ENCODE measurements at regions not wholly inside any gene's neighbourhood (a gene's known extent, or its start where the extent isn't known, plus 50 kb on each side); places are given as distances from the start of the nearest gene placed in this dataset.

DNA sequence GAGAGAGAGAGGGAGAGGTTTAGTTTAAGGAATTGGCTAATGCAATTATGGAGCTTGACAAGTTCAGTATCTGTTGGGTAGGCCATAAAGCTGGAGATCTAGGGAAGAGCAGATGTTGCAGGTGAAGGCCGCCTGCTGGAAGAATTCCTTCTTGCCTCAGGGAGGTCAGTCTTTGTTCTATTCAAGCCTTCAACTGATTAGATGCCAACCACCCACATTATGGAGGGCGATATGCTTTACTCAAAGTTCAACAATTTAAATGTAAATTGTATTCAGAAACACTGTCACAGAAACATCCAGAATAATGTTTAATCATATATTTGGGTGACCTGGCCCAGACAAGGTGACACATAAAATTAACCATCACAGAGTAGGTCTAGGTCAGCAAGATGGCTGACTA is 51.7 kb upstream of the SSBP2 start:
- Mint-ChIP-seq H3K27me3 (ENCODE audit: unreplicated experiment) (no peaks in the 10 kb centered on the region), H3K27ac (ENCODE audit: unreplicated experiment) (no peak overlapping the region), H3K4me3 (ENCODE audit: unreplicated experiment) (no peak overlapping the region), H3K4me1 (ENCODE audit: unreplicated experiment) (peaks cover 26% of the 10 kb centered on the region), H3K9me3 (ENCODE audit: unreplicated experiment) (peaks cover 20% of the 10 kb centered on the region), H3K36me3 (ENCODE audit: unreplicated experiment) (peaks cover 9% of the 10 kb centered on the region)
- DNase-seq (ENCODE audit: extremely low spot score, unreplicated experiment) = no peak
- TF ChIP-seq, protein P1, sequence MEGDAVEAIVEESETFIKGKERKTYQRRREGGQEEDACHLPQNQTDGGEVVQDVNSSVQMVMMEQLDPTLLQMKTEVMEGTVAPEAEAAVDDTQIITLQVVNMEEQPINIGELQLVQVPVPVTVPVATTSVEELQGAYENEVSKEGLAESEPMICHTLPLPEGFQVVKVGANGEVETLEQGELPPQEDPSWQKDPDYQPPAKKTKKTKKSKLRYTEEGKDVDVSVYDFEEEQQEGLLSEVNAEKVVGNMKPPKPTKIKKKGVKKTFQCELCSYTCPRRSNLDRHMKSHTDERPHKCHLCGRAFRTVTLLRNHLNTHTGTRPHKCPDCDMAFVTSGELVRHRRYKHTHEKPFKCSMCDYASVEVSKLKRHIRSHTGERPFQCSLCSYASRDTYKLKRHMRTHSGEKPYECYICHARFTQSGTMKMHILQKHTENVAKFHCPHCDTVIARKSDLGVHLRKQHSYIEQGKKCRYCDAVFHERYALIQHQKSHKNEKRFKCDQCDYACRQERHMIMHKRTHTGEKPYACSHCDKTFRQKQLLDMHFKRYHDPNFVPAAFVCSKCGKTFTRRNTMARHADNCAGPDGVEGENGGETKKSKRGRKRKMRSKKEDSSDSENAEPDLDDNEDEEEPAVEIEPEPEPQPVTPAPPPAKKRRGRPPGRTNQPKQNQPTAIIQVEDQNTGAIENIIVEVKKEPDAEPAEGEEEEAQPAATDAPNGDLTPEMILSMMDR (IDR thresholded peaks at IDR 0.05) = no peak

DNA sequence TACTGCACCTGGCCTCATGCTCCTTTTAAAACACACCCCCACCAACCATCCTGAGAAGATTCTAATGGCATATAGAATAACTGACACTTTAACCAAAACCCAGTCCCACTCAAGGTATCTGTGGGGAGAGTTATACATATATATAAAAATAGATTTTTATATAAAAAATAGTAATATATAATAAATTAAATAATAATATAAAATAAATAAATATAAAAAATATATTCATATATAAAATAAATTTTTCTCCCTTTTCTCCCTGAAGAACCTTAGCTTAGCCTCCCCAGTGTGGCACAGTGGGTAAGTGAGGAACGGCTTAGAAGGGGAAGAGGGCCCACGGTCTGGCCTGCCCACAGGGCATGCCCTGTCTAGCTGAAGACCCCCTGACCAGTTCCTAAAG is 51.1 kb upstream of the SSBP2 start:
- peaks cover 26% of the 10 kb centered on the region for H3K4me1 Mint-ChIP-seq (ENCODE audit: unreplicated experiment)
- peaks cover 16% of the 10 kb centered on the region for H3K9me3 Mint-ChIP-seq (ENCODE audit: unreplicated experiment)
- TF ChIP-seq, protein P1 (IDR thresholded peaks at IDR 0.05) = no peak
- no peaks in the 10 kb centered on the region for H3K27me3 Mint-ChIP-seq (ENCODE audit: unreplicated experiment)
- H3K36me3 Mint-ChIP-seq (ENCODE audit: unreplicated experiment) = peaks cover 7% of the 10 kb centered on the region
- H3K27ac Mint-ChIP-seq (ENCODE audit: unreplicated experiment) = no peak overlapping the region
- DNase-seq (ENCODE audit: extremely low spot score, unreplicated experiment) = no peak
- no peak overlapping the region for H3K4me3 Mint-ChIP-seq (ENCODE audit: unreplicated experiment)

DNA sequence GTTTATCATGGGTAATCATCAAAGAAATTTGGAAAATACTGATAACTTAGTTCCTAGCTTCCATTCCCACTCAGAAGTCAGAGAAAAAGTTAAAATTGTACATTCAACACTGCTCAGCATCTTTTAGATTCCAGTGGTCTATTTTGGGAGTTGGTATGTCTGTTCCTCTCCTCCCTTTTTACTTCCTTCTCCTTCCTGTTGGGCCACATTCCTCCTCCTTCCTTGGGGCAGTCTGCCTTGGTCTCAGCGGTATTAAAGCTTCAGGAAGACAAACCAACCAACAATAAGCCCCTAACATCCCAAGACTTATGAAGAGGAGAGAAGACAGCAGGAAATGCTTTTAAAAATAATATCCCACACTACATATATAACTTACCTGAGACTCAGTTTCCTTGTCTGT is 49.9 kb upstream of the SSBP2 start:
- peaks cover 4% of the 10 kb centered on the region for H3K9me3 Mint-ChIP-seq (ENCODE audit: unreplicated experiment)
- no peak for DNase-seq (ENCODE audit: extremely low spot score, unreplicated experiment)
- peaks cover 26% of the 10 kb centered on the region for H3K4me1 Mint-ChIP-seq (ENCODE audit: unreplicated experiment)
- TF ChIP-seq, protein P1 (IDR thresholded peaks at IDR 0.05) = no peak
- H3K36me3 Mint-ChIP-seq (ENCODE audit: unreplicated experiment) = no peaks in the 10 kb centered on the region
- H3K27me3 Mint-ChIP-seq (ENCODE audit: unreplicated experiment) = no peaks in the 10 kb centered on the region
- H3K4me3 Mint-ChIP-seq (ENCODE audit: unreplicated experiment) = no peak overlapping the region
- peak overlapping the region; percentile 35 for H3K27ac Mint-ChIP-seq (ENCODE audit: unreplicated experiment)

All from osteocyte (in vitro differentiated cells).